HG03575 (cell line): ENCODE measurements at regions not wholly inside any gene's neighbourhood (a gene's known extent, or its start where the extent isn't known, plus 50 kb on each side); places are given as distances from the start of the nearest gene placed in this dataset.
"Not testable (repeated sequence)": the region's sequence is repeated elsewhere in the genome, so short reads cannot be mapped to it uniquely, and the experiment has no call there.

Experiments used
- ATAC-seq: cut with Tn5 transposase; IDR thresholded peaks from one replicate; pipeline ENCODE4 v1.9.1; 2021; ENCODE audit not compliant: unreplicated experiment, insufficient number of reproducible peaks, low FRiP score; ENCODE audit errors: extremely low read depth

DNA sequence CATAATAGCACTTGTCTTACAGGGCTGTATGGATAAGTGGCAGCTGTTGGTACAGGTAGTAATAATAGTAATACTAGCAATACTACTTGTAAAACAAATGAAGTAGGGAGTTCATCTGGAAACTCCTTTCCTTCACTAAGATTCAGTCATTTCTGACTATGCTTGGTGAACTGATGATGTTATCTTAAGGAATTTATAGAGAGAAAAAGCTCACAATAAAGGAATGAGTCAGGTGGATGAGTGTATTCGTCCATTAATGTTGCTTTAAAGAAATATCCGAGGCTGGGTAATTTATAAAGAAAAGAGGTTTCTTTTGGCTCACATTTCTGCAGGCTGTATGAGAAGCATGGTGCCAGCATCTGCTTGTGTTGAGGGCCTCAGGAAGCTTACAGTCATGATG lies 477.3 kb downstream of the KLF12 start:
- ATAC-seq, result no peak

DNA sequence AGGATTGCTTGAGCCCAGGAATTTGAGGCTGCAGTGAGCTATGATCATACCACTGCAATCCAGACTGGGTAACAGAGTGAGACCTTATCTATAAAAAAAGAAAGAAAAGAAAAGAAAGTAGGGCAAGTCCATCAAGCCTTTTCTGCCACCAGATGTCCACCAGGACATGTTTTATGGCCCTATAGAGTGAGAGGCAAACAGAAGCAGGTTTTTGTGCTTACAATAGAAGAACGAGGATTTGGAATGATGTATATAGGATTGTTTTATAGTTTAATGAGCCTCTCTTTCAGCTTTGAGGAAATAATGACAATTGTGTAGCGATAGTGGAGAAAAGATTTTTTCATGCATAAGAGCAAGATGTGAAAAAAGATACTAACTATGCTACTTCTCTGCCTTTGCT lies 480.5 kb downstream of the KLF12 start:
- ATAC-seq, result no peak

DNA sequence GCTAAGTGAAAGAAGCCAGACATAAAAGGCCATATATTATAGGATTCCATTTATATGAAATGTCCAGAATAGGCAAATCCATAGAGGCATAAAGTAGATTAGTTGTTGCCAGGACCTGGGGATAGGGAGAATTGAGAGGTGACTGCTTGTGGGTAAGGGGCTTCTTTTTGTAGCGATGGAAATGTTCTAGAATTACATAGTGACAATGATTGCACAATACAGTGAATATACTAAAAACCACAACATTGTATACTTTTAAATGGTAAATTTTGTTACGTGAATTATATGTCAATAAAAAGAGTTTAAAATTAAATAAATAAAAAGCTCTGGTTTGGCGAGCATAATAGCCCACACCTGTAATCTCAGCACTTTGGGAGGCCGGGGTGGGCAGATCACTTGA lies 486.8 kb downstream of the KLF12 start:
- no peak for ATAC-seq

DNA sequence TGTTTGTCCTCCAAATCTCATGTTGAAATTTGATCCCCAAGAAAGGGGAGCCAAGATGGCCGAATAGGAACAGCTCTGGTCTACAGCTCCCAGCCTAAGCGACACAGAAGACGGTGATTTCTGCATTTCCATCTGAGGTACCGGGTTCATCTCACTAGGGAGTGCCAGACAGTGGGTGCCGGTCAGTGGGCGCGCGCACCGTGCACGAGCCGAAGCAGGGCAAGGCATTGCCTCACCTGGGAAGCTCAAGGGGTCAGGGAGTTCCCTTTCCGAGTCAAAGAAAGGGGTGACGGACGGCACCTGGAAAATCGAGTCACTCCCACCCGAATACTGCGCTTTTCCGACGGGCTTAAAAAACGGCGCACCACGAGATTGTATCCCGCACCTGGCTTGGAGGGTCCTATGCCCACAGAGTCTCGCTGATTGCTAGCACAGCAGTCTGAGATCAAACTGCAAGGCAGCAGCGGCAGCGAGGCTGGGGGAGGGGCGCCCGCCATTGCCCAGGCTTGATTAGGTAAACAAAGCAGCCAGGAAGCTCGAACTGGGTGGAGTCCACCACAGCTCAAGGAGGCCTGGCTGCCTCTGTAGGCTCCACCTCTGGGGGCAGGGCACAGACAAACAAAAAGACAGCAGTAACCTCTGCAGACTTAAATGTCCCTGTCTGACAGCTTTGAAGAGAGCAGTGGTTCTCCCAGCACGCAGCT lies 493.6 kb downstream of the KLF12 start:
- ATAC-seq, result not testable (repeated sequence)

DNA sequence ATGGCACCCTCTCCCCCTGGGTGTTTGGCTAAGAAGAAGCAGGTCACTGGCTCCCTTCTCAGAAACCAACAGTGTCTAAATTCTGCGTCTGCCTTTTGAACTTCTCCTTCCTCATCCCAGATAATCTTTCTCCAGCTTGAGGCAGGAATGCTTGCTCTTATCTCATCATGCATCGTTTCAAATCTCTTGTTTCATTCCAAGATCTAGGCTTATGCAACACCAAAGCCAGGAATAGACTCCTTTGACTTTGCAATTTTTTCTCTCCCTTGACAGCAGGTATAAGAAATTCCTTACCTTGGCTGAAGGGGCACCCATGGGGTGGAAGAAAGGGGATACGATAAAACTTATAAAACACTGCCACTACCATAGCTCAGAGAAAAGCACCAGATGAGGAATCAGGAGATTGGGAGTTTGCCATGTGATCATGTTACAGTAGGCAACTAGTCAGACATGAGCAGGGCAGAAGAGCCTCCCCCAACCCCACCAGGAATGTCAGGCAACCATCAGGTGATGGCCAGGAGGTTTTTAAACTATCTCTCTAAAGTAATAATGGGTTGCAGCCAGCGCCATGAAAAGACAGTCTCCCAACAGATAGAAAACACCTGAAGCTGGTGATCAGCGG lies 498.9 kb downstream of the KLF12 start:
- ATAC-seq, result no peak

DNA sequence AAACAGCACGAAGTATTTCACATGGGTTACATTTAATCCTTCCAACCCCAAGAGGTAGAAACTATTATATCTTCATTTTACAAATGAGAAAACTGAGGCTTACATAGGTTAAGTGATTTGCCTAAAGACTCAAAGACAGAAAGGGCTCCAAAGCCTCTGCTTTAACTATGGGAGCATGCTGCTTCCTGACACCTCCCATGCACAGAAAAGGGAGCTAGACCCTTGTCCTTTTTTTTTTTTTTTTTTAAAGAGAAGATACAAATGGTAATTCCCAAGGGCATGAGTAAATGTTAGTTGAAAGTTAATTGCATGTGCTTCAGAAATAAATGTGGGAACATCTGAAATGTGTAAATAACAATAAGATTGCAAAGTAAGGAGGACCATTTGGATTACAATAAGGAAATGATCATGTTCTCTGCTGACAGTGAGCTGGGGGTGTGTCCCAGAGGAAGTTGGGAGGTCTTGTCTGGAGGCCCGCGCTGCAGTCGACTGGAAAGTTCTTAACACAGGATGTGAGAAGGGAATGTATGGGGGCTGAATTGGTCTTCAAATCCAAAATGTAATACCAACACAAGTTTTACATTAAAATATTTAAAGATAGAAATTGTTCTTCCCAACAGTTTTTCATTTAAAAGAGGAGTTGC lies 500.3 kb downstream of the KLF12 start:
- no peak for ATAC-seq

DNA sequence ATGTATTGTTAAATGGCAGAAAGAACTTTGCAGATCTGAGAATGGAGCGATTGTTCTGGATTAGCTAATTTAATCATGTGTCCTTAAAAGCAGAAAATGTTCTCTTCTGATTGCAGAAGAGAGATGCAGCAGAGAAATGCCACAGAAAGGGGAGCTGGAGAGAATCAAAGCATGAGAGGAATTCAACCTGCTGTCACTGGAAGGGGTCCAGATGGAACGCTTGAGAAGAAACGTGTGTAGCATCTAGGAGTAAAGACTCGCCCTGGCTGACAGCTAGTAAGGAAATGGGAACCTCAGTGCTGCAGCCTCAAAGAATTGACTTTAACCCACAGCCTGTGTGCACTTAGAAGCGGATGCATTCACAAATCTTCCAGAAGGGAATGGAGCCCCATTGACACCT lies 502.8 kb downstream of the KLF12 start:
- ATAC-seq, result no peak

DNA sequence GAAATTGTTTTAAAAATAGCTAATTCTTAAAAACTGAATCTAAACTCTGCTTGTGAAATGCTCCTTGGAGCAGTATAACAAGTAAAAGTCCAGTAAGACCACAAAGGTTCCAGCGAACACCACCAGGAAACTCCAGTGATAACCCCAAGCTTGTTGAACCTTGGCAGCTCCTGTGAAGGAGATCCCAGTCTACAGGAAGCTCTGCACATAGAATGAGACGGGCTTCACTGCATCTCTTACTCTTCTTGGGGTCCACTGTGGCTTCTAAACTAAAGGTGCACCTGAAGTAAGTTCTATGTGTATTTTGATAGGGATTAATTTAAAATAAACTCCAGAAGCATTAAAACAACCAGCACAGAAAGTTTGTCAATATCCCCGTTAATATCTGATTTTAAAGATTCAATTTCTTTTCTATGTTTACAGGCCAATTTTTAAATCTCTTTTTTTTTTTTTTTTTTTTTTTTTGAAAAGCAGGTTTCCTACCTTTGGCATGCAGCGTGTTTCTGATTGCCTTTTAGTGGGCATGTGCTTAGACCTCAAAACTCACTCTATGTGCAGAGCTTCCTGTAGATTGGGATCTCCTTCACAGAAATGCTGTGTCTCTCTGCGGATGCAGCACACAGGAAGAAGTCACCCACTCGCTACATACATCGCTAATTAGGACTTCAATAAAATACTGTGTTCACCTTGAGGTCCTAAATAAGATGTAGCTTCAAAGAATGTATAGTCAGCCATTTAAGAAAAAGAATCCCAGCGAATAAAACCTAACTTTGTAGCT lies 508.5 kb downstream of the KLF12 start:
- no peak for ATAC-seq

DNA sequence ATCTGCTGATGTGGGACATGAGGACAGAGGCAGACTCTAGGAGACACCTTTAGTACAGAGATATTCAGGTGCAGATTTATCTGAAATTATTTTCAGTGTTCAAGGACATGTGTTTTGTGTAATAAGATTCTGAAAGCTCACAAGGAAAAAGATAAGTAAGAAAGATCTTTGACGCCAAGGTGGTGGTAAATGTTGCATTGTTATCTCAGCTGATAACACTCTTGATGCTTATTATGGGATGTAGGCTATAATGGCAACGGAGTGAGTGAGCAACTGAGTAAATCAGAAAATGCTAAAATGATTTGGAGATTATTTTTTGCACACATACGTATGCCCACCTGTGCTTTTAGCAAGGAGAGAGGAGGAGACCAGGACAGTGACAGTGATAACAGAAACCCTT lies 510.9 kb downstream of the KLF12 start:
- ATAC-seq, result no peak

DNA sequence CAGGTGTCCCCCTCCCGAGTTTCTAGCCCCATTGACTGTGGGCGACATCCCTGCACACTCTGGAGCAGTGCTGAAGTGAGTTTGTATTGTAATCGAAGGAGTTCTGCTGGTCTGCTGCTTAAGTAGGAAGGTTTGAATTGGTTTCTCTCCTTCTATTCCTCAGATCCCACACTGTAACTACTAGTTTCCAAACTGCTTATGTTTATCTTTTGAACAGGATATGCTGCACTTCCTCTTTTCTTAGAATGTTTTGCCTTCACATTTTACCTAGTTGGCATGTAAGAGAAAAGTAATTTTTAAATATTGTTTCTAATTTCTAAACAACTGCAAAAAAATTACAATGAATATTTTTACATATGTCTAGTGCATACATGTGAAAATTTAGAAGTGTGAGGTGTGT lies 511.8 kb downstream of the KLF12 start:
- ATAC-seq, result no peak

DNA sequence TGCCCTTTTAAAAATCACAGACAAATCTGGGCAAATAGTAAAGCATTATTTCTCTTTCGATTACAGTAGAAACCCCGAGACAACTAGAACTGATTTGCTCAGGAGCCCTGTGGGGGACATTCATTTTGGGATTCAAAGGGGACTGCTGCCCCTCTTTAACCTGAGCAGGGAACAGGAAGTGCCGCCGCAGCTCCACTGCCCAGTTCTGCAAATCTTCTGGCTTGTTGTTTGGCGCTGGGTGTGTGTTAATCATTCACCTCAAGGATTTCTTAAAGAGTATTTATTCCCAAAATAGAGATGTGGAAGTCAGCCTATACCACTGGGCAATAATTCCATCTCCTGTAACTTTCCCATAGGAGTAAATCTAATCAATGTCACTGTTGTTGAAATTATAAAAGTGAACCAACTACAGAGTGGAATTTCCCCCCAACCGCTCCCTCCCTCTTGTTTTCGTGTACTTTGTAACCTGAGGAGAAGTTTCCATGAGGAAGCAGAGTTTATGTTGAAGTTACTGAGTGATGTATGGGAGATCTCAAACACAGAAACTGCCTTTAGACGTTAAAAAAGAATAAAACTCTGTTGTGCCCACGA lies 515.8 kb downstream of the KLF12 start:
- ATAC-seq, result no peak

DNA sequence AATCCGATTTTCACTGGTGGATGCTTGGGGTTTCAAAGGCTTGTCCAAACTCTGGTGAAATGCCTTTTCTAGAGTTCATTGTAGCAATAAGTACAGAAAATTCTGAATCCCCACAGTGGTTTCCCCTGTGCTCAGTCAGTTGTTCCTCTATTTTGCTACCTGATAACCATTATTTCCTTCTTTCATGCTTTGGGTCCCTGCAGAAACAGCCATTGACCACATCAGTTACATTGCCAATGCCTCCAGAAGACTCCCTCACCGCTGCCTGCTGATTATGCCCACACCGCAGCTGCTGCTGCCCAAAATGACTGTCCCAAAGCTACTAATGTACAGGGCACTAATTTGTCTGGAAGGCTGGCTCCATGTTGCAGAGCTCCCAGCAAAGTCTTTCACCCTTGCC lies 517.3 kb downstream of the KLF12 start:
- no peak for ATAC-seq

DNA sequence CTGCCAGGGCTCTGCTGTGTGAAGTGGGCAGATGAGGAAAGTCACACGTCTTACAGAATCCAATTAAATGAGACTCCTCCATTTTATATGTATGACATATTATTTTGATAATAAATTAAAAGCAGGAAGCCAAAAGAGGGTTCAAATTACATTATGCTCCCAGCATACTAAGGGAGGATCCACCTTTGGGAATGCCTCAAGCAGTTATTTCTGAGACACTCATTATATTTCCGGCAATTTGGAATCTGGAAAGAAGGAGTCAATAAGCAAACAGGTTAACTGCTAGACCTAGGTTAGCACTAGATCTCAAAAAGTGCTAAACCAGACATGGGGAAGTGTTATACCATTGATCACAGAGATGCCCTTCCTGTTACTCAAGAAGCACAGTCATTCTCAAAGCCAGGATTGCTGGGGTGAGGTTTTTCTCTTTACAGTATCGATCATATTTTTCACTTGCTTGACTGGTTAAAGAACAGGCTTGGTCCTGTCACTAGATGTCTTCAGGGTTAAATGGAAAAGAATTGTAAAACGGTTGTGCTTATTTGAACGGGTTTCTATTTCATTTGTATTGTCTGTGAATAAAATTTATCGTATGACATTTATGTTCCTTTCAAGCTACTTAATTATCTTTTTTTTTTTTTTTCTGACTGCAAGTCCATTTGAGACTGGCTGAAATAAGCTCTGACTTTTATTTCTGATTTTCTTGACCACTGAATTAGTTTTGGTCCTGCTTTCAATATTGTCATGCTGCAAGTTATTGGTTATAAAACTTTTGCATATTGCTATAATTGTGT lies 523.2 kb downstream of the KLF12 start:
- ATAC-seq, result no peak

DNA sequence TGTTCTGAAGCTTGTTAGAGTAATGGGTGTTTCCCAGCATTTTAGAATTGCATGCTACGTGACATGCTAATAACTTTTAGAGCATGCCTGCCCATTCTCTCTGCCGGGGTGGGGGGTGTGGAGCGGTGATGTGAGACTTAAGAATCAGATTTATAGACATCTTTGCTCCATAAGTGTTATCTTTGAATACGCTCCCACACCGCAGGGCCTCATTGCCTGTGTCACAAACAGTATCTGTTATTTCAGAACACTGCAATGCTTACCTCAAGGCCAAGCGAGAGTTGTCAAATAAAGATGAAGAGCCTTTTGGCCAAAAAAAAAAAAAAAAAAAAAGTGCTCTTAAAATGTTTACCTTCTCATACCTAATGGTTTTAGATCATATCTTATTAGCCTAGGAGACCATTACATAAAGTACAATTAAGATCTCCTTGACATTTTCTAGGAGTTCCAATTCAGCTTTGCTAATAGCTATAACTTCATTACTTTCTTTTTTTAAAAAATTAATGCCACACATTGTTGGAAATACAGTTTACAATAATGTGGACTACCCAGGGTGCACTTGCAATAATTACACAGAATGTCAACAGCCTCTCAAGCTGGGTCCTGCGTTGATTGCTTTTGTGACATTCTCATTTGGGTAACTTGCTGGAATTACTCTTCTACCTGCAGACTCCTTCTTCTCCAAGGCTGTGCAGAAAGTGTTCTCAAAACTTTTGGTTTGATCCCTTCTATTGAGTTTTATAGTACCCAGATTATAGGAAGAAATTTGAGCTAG lies 525.3 kb downstream of the KLF12 start:
- no peak for ATAC-seq

DNA sequence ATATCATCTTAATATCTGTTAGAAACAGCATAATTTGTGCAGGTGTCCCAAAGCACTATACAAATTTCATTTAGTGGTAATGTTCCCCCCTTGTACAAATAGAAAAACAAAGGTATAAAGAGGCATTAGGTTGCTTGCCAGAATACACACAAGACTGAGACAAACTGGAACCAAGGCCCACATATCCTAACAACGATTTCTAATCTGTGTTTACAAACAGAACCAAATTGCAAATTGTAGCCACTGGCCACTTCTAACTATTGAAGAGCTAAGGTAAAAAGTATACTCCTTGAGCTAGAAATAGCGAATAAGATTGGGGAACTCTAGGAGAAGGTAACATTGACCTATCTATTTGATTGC lies 526.1 kb downstream of the KLF12 start:
- no peak for ATAC-seq

DNA sequence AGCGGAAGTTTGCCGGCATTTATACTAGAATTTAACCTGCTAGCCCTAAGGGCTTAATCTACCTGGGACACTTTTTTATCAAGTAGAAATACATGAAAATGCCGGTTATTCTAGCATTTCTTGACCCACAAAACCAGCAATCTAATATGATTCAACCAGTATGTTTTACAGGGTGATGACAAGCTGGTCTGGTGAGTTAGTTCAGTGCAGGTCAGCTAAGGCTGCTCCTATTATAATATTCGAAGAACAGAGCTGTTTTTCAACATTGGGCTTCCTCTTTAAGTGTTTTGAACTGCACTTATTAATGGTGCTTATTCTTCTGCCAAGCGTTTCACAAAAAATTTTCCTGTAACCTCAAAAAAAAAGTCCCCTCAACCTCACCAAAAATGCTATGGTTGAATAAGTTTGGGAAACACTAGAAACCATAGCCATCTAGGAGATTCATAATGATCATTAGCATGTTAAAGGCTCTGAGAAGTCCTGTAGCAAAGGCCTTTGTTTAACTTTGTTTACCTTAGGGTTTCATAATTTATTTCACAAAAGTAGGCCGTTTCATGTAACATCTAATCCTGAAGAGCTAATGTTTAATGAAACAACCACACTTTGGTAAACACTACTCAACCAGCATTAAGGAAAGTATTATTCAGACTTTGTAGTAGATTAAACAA lies 526.6 kb downstream of the KLF12 start:
- no peak for ATAC-seq

DNA sequence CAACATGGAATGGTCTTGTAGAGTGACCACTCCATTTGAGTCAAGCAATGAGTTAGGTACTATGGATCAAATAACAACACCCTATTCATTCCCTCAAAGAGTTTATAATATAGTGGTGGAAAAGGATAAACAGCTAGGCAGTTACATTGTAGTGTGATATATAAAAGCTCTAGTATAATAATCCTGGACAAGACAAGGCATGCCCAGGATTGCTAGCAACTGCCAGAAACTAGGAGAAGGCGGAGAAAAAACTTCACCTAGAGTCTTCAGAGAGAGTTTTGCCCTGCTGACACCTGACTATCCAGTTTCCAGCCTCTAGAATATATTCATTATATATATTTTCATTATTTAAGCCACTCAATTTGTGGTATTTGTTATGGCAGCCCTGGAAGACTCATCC lies 530.6 kb downstream of the KLF12 start:
- no peak for ATAC-seq

DNA sequence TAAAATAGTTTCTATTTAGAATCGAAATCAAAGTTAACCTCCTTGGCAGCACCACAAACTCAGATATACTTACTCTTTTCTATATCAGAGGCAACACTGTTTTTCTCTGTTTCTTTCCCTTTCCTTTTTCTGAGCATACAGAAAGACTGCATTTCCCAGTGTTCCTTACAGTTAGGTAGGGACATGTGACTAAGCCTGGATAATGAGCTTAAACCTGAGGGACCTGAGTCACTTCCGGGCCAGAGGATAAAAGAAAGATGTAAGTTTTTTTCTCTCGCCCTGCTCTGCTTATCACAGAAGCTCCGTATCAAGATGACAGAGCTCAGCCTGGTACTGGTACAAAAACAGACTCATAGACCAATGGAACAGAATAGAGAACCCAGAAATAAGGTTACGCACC lies 531.9 kb downstream of the KLF12 start:
- ATAC-seq, result no peak
